ENCODE measurements at regions not wholly inside any gene's neighbourhood (a gene's known extent, or its start where the extent isn't known, plus 50 kb on each side); places are given as distances from the start of the nearest gene placed in this dataset.
"Not testable (repeated sequence)": the region's sequence is repeated elsewhere in the genome, so short reads cannot be mapped to it uniquely, and the experiment has no call there.

- DNase-seq, result no peak
These were observed 136.2 kb upstream of the NRBF2 start for GRCh38 chr10:62996925-62997324.

- DNase-seq, result no peak
These were observed 136.6 kb upstream of the NRBF2 start for GRCh38 chr10:62996516-62996915.

GRCh38 chr10:62993121-62993520 is 140.0 kb upstream of the NRBF2 start:
- DNase-seq, result no peak

- DNase-seq, result peak; percentile 6
These were observed 140.9 kb upstream of the NRBF2 start for GRCh38 chr10:62992145-62992721.

DNA sequence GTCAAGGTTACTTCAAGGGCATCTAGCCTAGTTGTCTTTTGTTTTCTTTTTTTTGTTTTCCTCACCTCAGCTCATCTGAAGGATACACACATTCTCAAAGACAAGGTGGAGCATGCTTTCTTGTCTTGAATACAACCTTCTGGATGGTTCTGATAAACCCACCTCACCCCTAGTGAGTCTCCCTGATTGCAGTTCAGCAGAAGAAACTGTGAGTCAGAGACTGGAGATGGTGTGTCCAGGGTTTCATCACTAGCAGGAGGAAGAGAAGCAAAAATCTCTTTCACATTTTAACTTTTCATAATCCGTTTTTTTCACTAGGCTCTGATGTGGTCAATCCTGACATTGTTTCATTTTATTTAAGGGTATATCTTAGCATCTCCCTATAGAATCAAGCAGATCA is 143.0 kb upstream of the NRBF2 start:
- no peak for DNase-seq

DNA sequence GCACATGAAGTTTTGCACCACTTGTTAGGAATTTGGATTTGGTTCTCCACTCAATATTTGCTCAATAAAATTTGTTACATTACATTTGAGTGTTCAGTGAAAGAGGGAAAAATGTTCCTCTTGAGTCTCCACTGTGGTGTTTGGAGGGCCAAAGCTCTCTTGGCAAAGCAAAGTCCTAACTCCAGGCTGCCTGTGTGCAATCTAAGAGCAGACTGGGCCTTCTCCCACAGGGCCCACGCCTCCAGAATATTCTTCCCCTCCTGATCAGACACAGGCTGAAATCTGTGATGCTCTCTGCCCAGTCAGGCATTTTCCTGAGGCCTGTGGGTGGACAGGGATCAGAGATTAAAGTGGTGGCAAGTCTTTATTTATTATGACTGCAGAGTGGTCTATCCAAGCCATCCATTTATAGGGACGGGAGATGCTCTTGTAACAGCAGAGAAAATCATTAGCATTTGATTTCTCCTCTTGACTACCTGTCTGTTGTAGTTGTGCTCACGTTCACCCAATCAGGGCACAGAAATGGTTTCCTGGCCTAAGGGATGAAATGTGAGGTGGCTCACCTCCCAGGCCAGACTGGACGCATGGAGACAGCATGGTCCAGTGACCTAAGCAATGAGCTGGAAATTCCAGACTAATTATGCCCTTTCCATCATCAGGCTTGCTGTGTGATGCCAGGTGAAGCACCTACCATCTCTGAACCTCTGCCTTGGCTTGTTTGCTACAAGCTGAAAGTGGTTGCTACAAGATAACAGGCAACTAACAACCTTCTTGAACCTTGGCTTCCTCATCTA is 147.1 kb upstream of the NRBF2 start:
- DNase-seq, result no peak

- no peak for DNase-seq
These were observed 152.0 kb upstream of the NRBF2 start for GRCh38 chr10:62981096-62981495.

DNA sequence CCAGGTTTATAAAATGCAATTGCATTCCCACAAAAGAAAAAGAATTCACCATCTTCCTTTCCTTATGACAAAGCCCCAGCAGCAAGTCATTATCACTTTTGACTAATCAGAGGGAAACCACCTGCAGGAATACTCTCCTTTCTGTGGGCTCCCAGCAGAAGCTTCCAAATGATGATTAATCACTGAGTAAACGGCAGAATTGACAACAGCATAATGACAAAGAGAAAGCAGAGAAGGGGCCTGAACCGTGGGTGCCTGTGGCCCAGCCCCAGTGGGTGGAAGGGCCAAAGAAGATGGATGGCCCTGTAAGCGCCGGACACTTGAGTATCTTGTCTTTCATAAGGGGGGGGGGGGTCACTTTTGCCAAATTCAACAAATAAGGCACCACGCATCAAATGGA is 152.4 kb upstream of the NRBF2 start:
- DNase-seq, result no peak

- DNase-seq, result no peak
These were observed 153.2 kb upstream of the NRBF2 start for GRCh38 chr10:62979921-62980320.

DNA sequence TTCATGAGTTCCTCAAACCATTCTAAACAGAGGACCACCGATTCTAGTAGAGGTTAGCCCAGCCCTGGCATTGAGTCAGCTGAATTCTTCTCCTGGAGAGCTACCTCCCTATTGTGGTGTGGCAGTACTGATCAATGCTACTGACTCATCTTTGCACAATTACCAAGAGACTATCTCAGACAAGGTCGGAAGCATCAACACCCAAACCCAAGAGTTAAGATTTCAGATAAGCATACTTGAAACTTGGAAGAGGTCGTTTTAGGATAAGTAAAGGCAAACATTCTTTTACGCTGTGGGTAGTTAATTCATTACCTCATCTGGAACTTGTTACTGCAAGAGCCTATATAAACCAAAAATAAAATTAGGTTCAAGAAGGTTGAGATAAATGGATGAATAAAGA is 154.6 kb upstream of the NRBF2 start:
- DNase-seq, result no peak

DNA sequence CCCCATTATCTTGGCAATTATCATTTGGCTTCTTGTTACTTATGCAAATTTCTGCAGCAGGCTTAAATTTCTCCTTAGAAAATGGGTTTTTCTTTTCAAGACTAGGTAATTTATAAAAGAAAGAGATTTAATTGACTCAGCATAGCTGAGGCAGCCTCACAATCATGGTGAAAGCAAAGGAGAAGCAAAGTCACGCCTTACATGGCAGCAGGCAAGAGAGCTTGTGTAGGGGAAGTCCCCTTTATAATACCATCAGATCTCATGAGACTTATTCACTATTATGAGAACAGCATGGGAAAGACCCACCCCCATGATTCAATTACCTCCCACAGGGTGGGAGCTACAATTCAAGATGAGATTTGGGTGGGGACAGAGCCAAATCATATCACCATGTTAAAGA is 158.3 kb upstream of the NRBF2 start:
- not testable (repeated sequence) for DNase-seq

GRCh38 chr10:62972103-62972502 is 155.9 kb upstream of the EGR2 start:
- DNase-seq, result no peak

GRCh38 chr10:62964026-62964425 is 147.9 kb upstream of the EGR2 start:
- no peak for DNase-seq

DNA sequence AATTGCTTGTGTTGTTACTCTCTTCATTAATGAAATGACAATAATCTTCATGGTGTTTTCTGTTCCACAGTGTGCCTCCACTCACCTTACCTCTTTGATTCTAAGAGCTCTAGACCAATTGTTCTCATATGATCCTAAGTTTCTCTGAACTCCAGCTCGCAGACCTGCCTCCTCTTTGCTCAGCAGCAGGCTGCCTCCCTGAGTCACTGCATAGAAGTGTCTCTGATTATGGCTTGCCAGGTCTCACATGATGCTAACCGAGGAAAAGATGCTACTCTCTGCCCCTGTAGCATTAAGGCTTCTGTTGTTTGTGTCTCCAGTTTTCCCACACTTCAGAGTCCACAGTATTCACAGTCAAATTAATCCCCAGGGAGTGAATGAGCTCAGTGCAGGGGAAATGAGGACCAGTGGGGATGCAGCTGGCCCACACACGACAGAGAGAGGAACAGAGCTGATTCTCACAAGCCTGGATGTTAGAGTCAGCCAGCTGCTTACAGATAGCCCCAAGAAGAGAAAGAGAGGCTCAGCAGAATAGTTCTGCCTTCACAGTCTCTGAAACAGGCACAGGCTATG is 145.9 kb upstream of the EGR2 start:
- peak; percentile 10 for DNase-seq

GRCh38 chr10:62960416-62960815 is 144.2 kb upstream of the EGR2 start:
- DNase-seq, result no peak

DNA sequence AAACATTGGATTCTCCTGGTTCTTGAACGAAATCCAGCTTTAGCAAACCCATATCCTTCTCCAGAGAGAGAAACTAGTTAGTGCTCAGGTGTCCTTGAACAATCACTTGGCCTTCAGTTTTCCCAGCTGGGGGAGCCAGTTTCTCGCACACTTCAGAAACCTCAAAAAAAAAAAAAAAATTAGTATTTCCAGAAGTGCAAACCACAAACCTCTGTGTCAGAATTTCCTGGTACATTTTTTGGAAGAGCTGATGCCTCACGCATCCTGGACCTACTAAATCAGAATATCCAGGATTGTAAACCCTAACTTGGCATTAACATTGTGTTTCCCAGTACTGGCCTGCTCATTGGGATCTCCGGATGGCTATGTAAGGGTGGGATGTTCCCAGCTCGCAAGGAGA is 143.4 kb upstream of the EGR2 start:
- no peak for DNase-seq

GRCh38 chr10:62958980-62959379 is 142.8 kb upstream of the EGR2 start:
- DNase-seq, result no peak

DNA sequence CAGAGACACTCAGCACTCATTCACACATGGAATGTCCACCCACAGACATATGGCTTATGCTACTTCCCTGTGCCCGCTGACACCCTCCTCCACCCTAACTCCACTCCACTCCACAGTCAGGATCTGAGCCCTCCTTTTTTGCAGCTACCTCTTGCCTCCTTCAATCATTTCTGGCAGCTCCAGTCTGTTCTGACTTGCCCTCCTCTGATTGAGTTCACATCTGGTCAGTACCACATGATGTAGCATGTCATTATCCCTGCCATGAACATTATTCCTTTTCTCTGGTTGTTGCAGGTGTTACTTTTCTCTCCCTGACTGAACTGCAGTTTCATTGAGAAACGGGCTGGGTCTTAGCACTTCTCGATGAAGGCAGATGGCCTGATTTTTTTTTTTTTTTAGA is 130.1 kb upstream of the EGR2 start:
- no peak for DNase-seq

DNA sequence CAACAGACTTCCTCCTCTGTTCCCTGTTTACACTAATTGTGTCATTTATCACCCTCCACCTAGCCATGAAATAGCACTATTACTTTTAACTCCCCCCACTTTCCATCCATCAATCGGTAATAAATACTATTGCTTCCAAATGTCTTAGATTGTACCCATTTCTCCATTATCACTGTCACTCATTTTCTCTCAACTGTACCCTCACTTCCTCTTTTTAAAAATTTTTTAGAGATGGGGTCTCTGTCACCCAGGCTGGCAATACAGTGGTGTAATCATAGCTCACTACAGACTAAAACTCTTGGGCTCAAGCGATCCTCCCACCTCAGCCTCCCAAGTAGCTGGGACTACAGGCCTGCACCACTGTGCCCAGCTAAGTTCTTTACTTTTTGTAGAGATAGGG is 123.5 kb upstream of the EGR2 start:
- DNase-seq, result no peak

DNA sequence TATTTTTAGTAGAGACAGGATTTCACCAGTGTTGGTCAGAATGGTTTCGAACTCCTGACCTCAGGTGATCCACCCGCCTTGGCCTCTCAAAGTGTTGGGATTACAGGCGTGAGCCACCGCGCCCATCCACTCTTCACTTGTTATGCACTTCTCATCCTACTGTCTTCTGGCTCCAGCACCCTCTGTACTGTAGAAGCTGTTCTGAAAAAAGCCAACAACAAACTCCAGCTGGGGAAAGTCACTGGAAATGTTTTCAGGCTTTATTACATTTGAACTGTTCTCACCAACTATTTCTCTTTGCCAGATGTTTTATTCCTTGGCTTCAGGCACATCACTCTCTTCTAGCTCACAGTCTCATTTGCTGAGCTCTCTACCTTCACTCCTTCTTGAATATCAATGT is 122.5 kb upstream of the EGR2 start:
- no peak for DNase-seq

DNA sequence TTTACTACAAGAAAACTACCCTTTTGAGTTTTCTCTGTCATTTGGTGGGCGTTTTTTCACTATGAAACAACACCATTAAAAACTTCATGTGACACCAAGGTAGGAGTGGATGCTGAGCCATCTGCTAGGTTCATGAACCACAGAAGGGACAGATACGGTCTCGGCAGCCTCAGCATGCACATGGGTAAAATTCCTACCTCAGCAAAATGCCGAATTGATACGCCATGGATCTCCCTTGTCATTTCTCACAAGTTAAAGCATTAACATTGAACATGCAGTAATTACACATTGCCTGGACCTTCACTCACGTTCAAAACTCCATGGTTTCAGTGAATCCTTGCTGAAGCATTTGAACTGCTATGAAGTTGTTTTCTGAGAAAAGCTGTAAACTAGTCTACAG is 121.5 kb upstream of the EGR2 start:
- no peak for DNase-seq

GRCh38 chr10:62935022-62935421 is 118.9 kb upstream of the EGR2 start:
- DNase-seq, result no peak

GRCh38 chr10:62934258-62934657 is 118.1 kb upstream of the EGR2 start:
- DNase-seq, result no peak

- not testable (repeated sequence) for DNase-seq
These were observed 112.6 kb upstream of the EGR2 start for GRCh38 chr10:62928763-62929162.
